22Rv1 (cell line): ENCODE measurements at regions not wholly inside any gene's neighbourhood (a gene's known extent, or its start where the extent isn't known, plus 50 kb on each side); places are given as distances from the start of the nearest gene placed in this dataset.

Experiments used
- ZFX ChIP-seq: fragments of 450-650 bp; IDR thresholded peaks from 2 replicates; pipeline ENCODE4 v1.6.1; 2017; ENCODE audit warnings: antibody characterized with exemption, borderline replicate concordance
- TF ChIP-seq, protein P1 (sequence below): fragments of 450-650 bp; IDR thresholded peaks from 2 replicates; pipeline ENCODE4 v1.5.1; 2017; ENCODE audit warnings: mild to moderate bottlenecking

DNA sequence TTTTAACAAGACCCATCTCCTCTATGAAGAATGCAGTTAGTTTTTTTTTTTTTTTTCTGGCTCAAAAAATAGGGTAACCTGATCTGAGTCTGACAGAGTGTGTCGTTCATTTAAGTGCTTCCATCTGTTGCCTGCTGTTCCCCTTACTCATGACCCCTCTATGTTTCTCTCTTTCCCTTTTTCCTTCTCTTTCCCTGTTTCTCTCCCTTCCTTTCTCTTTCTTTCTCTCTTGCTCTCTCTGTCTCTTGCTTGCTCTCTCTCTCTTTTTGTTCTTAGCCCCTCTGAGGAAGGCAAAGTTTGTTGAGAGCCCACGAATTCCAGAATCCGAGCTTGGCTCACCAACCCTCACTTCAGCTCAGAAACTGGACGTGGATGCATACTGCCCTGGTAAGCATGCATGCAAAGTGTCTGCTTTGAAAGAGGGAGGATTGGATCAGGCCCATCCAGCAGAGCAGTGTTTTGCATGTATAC, 185.0 kb downstream of the TANC2 start:
- TF ChIP-seq, protein P1, sequence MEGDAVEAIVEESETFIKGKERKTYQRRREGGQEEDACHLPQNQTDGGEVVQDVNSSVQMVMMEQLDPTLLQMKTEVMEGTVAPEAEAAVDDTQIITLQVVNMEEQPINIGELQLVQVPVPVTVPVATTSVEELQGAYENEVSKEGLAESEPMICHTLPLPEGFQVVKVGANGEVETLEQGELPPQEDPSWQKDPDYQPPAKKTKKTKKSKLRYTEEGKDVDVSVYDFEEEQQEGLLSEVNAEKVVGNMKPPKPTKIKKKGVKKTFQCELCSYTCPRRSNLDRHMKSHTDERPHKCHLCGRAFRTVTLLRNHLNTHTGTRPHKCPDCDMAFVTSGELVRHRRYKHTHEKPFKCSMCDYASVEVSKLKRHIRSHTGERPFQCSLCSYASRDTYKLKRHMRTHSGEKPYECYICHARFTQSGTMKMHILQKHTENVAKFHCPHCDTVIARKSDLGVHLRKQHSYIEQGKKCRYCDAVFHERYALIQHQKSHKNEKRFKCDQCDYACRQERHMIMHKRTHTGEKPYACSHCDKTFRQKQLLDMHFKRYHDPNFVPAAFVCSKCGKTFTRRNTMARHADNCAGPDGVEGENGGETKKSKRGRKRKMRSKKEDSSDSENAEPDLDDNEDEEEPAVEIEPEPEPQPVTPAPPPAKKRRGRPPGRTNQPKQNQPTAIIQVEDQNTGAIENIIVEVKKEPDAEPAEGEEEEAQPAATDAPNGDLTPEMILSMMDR: no peak
- no peak for TF ChIP-seq ZFX
